ENCODE measurements at regions not wholly inside any gene's neighbourhood (a gene's known extent, or its start where the extent isn't known, plus 50 kb on each side); places are given as distances from the start of the nearest gene placed in this dataset.

DNA sequence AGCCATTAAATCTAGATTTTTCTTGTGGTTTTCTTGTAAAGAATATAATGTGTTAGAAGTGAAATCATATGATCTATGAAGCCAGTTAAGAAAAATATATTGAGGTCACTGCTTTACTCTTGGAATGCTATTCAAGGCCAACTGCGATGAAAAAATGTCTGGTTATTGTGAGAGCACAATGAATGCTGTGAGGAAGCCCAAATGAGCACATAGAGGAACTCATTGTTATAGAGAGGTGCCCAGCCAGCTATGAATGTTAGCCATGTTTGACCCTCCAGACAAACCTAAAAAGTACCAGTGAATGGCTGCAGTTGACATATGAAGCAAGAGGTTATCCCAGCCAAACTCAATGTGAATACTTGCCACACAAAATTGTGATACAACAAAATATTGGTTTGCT, 359.8 kb upstream of the FAM174A start:
- TF ChIP-seq EZH2 (IDR thresholded peaks at IDR 0.05; ENCODE audit: borderline replicate concordance, low read length) = no peak
- TF ChIP-seq, protein P1, sequence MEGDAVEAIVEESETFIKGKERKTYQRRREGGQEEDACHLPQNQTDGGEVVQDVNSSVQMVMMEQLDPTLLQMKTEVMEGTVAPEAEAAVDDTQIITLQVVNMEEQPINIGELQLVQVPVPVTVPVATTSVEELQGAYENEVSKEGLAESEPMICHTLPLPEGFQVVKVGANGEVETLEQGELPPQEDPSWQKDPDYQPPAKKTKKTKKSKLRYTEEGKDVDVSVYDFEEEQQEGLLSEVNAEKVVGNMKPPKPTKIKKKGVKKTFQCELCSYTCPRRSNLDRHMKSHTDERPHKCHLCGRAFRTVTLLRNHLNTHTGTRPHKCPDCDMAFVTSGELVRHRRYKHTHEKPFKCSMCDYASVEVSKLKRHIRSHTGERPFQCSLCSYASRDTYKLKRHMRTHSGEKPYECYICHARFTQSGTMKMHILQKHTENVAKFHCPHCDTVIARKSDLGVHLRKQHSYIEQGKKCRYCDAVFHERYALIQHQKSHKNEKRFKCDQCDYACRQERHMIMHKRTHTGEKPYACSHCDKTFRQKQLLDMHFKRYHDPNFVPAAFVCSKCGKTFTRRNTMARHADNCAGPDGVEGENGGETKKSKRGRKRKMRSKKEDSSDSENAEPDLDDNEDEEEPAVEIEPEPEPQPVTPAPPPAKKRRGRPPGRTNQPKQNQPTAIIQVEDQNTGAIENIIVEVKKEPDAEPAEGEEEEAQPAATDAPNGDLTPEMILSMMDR (conservative IDR thresholded peaks at IDR 0.05 in 1 of 2, IDR thresholded peaks at IDR 0.05 in 1 of 2; ENCODE audit: extremely low read depth in 1 of 2, insufficient read depth in 1 of 2, low read depth in 1 of 2, low read length in 2 of 2) = no peak

Measured in mammary epithelial cell (primary cell).